ENCODE measurements at regions not wholly inside any gene's neighbourhood (a gene's known extent, or its start where the extent isn't known, plus 50 kb on each side); places are given as distances from the start of the nearest gene placed in this dataset.

GRCh38 chr7:70944516-70944915 is 187.4 kb upstream of the GALNT17 start:
- FAIRE-seq (no peak), DNase-seq (ENCODE audit: low read depth in 1 of 2, low spot score in 2 of 2) (no peak)
- H3K23ac ChIP-seq (ENCODE audit: insufficient read length) = no peak overlapping the region
- 0 out of 2 replicates have a peak overlapping the region, but pooled peaks have one; percentile 29 for H2BK15ac ChIP-seq (ENCODE audit: low read length)
- H3K4ac ChIP-seq (replicated peaks; ENCODE audit: insufficient read length, low read depth, low read length) = no peak overlapping the region
- no peak overlapping the region for H3K56ac ChIP-seq (replicated peaks; ENCODE audit: insufficient read length, low read depth, low read length)
- H4K91ac ChIP-seq (replicated peaks; ENCODE audit: insufficient read length, low read length) = no peak overlapping the region
- no peaks in the 10 kb centered on the region for H3K27me3 ChIP-seq (replicated peaks in 1 of 4; ENCODE audit: control insufficient read depth in 3 of 4, extremely low read depth in 1 of 4, insufficient read depth in 3 of 4, low read length in 3 of 4)
- no peak overlapping the region for H2AK5ac ChIP-seq (ENCODE audit: low read depth, low read length)
- no peak overlapping the region for H2BK120ac ChIP-seq (replicated peaks; ENCODE audit: low read depth, low read length)
- no peak overlapping the region for H3K27ac ChIP-seq (ENCODE audit: low read depth, low read length)
- H3K18ac ChIP-seq (ENCODE audit: extremely low read depth, low read length) = no peak overlapping the region
- no peaks in the 10 kb centered on the region for H3K79me2 ChIP-seq (ENCODE audit: control insufficient read depth in 1 of 2, insufficient read depth in 2 of 2, low read length in 2 of 2)
- H2BK20ac ChIP-seq (ENCODE audit: low read length) = 0 out of 2 replicates have a peak overlapping the region, but pooled peaks have one; percentile 32
- H3K4me1 ChIP-seq (replicated peaks in 1 of 4; ENCODE audit: control insufficient read depth in 3 of 4, insufficient read depth in 4 of 4, low read length in 3 of 4) = no peaks in the 10 kb centered on the region
- peaks cover 0 to 13% of the 10 kb centered on the region in 2 experiments; a peak in 1 of 4 replicates for H3K9me3 ChIP-seq (ENCODE audit: insufficient read depth in 2 of 2, low read depth in 1 of 2, low read length in 1 of 2)
- no peak overlapping the region for H3K9ac ChIP-seq (replicated peaks in 1 of 4; ENCODE audit: extremely low read depth in 1 of 4, low read depth in 3 of 4, low read length in 3 of 4)
- POLR2A ChIA-PET (ENCODE audit: partially characterized antibody) = no interaction called here
- CTCF ChIA-PET (ENCODE audit: partially characterized antibody) = interaction anchor here (1.0 to 1.1 kb wide), 2 partner anchors 12 to 19 kb away, joined by 3 read pairs; no protein-coding TSS in a partner anchor
- no peak overlapping the region for H2AFZ ChIP-seq (ENCODE audit: low read length)
- H4K5ac ChIP-seq (ENCODE audit: insufficient read length, low read depth, low read length) = no peak overlapping the region
- no peaks in the 10 kb centered on the region for H3K79me1 ChIP-seq (ENCODE audit: low read depth, low read length)
- no peak overlapping the region for H4K8ac ChIP-seq (ENCODE audit: extremely low read depth, insufficient read depth, low read length)
- H3K4me3 ChIP-seq (ENCODE audit: extremely low read depth in 1 of 4, insufficient read depth in 2 of 4, low read depth in 3 of 4, low read length in 4 of 4) = no peak overlapping the region
- H3K23me2 ChIP-seq (ENCODE audit: low read depth, low read length) = no peaks in the 10 kb centered on the region
- no peaks in the 10 kb centered on the region for H4K20me1 ChIP-seq (replicated peaks in 1 of 2; ENCODE audit: control insufficient read depth in 1 of 2, insufficient read depth in 2 of 2, low read length in 2 of 2)
- no peak overlapping the region for H2BK12ac ChIP-seq (ENCODE audit: low read depth, low read length)
- WGBS, 2 experiments (ENCODE audit: extremely low coverage in 1 of 2, insufficient coverage in 1 of 2, insufficient read length in 1 of 2, insufficient replicate concordance in 2 of 2, low coverage in 1 of 2, low lambda C conversion rate in 2 of 2, missing lambda C conversion rate in 1 of 2) = 96% methylated on average over 4 of the region's 4 CpGs; no CpG with 5 or more reads in 1 of the 2 experiments
- no peak overlapping the region for H2BK5ac ChIP-seq (ENCODE audit: low read depth, low read length)
- no peaks in the 10 kb centered on the region for H3K36me3 ChIP-seq (ENCODE audit: control insufficient read depth in 2 of 4, insufficient read depth in 4 of 4, low read length in 3 of 4)
- no peak overlapping the region for H3K4me2 ChIP-seq (ENCODE audit: insufficient read depth in 1 of 2, low read depth in 2 of 2, low read length in 2 of 2)
- no peak overlapping the region for H3K14ac ChIP-seq (ENCODE audit: insufficient read length)
- TF ChIP-seq NANOG (IDR thresholded peaks at IDR 0.05; ENCODE audit: insufficient read depth, low read depth, low read length, poor library complexity, severe bottlenecking) = no peak
- no peak for TF ChIP-seq CTCF (IDR thresholded peaks at IDR 0.05; ENCODE audit: control extremely low read depth in 1 of 3, insufficient read depth in 1 of 3, low read depth in 1 of 3, low read length in 3 of 3)
- TF ChIP-seq CBX5 (IDR thresholded peaks at IDR 0.05; ENCODE audit: low read depth, low read length) = no peak
- TF ChIP-seq KDM4A (IDR thresholded peaks at IDR 0.05; ENCODE audit: low read depth, low read length, severe bottlenecking) = no peak
- no peak for TF ChIP-seq KDM1A (IDR thresholded peaks at IDR 0.05; ENCODE audit: borderline replicate concordance, low read length)
- TF ChIP-seq ZNF274 (IDR thresholded peaks at IDR 0.05; ENCODE audit: borderline replicate concordance, extremely low read depth, low read length) = no peak
- TF ChIP-seq POU5F1 (IDR thresholded peaks at IDR 0.05; ENCODE audit: low read depth, low read length) = no peak
- TF ChIP-seq PHF8 (conservative IDR thresholded peaks at IDR 0.05; ENCODE audit: low read depth, low read length) = no peak
- no peak for TF ChIP-seq SIN3A (conservative IDR thresholded peaks at IDR 0.05 in 1 of 2, IDR thresholded peaks at IDR 0.05 in 1 of 2; ENCODE audit: low read depth in 1 of 2, low read length in 2 of 2)

All from H1 (cell line).